ENCODE measurements at regions not wholly inside any gene's neighbourhood (a gene's known extent, or its start where the extent isn't known, plus 50 kb on each side); places are given as distances from the start of the nearest gene placed in this dataset.

DNA sequence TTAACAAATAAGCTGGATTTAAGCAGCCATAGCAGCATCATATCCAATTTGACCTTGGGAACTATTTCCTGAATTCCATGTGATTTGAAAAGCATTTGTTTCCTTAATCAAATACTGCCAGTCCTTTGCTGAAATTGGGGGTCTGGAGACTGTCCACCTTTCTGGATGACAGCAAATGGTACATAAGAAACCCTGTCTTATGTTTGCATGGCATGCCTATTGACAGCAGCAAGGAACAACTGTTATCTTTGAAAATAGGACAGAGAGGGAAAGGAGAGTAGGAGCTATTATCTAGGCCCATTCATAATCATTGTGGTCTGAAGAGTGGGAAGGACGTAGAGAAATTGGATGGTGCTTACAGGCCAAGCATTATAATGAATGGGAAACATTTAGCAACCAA is 129.2 kb upstream of the CTNNA2 start:
- no peak overlapping the region for H3K4me3 Mint-ChIP-seq
- no peak overlapping the region for H3K27ac Mint-ChIP-seq (ENCODE audit: unreplicated experiment)
- H3K36me3 Mint-ChIP-seq (ENCODE audit: low read depth), result no peaks in the 10 kb centered on the region
- DNase-seq (ENCODE audit: low read depth, low spot score), result no peak
- no peaks in the 10 kb centered on the region for H3K9me3 Mint-ChIP-seq
- no peaks in the 10 kb centered on the region for H3K4me1 Mint-ChIP-seq
- H3K27me3 Mint-ChIP-seq (ENCODE audit: low read depth), result no peaks in the 10 kb centered on the region
- TF ChIP-seq, protein P1, sequence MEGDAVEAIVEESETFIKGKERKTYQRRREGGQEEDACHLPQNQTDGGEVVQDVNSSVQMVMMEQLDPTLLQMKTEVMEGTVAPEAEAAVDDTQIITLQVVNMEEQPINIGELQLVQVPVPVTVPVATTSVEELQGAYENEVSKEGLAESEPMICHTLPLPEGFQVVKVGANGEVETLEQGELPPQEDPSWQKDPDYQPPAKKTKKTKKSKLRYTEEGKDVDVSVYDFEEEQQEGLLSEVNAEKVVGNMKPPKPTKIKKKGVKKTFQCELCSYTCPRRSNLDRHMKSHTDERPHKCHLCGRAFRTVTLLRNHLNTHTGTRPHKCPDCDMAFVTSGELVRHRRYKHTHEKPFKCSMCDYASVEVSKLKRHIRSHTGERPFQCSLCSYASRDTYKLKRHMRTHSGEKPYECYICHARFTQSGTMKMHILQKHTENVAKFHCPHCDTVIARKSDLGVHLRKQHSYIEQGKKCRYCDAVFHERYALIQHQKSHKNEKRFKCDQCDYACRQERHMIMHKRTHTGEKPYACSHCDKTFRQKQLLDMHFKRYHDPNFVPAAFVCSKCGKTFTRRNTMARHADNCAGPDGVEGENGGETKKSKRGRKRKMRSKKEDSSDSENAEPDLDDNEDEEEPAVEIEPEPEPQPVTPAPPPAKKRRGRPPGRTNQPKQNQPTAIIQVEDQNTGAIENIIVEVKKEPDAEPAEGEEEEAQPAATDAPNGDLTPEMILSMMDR (conservative IDR thresholded peaks at IDR 0.05), result no peak

GRCh38 chr2:79375817-79376216 is 137.0 kb upstream of the CTNNA2 start:
- Mint-ChIP-seq H3K36me3 (ENCODE audit: low read depth) (no peaks in the 10 kb centered on the region), H3K4me1 (peaks cover 5% of the 10 kb centered on the region), H3K27ac (ENCODE audit: unreplicated experiment) (no peak overlapping the region), H3K4me3 (no peak overlapping the region), H3K9me3 (peaks cover 3% of the 10 kb centered on the region), H3K27me3 (ENCODE audit: low read depth) (peaks cover 2% of the 10 kb centered on the region)
- DNase-seq (ENCODE audit: low read depth, low spot score), result no peak
- TF ChIP-seq, protein P1 (conservative IDR thresholded peaks at IDR 0.05), result no peak

GRCh38 chr2:79373358-79374130 is 139.3 kb upstream of the CTNNA2 start:
- H3K4me1 Mint-ChIP-seq, result peaks cover 5% of the 10 kb centered on the region
- H3K4me3 Mint-ChIP-seq, result no peak overlapping the region
- TF ChIP-seq, protein P1 (conservative IDR thresholded peaks at IDR 0.05), result no peak
- DNase-seq (ENCODE audit: low read depth, low spot score), result no peak
- H3K27ac Mint-ChIP-seq (ENCODE audit: unreplicated experiment), result no peak overlapping the region
- H3K27me3 Mint-ChIP-seq (ENCODE audit: low read depth), result peaks cover 5% of the 10 kb centered on the region
- no peaks in the 10 kb centered on the region for H3K36me3 Mint-ChIP-seq (ENCODE audit: low read depth)
- peaks cover 3% of the 10 kb centered on the region for H3K9me3 Mint-ChIP-seq

DNA sequence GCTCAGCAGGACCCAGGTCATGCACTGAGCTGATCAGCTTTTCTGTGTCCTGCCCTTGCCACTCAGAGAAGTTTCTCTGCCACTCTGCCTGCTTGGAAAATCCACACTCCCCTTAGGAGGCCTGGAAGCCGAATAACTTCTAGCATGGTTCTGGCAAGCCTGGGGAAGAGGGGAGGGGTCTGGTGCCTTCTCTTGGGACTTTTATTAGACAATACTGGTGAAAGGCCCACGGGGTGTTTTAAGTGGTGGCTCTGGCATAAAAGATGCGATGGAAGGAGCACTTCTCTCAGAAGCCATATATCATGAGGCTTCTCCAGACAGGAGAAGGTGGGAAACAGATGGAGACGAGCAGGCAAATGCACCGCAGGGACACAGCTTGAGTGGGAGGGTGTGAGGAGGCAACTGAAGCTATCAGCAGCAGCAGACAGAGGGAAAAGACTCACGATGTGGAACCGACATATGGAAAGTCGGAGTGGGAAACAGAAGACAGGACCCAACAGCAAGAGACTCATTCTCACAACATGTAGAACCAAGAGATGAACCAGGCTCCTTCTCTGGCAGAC is 141.8 kb upstream of the CTNNA2 start:
- TF ChIP-seq, protein P1 (conservative IDR thresholded peaks at IDR 0.05), result no peak
- peaks cover 5% of the 10 kb centered on the region for H3K4me1 Mint-ChIP-seq
- no peaks in the 10 kb centered on the region for H3K36me3 Mint-ChIP-seq (ENCODE audit: low read depth)
- peak overlapping the region; percentile 60 for H3K27ac Mint-ChIP-seq (ENCODE audit: unreplicated experiment)
- peaks cover 3% of the 10 kb centered on the region for H3K9me3 Mint-ChIP-seq
- H3K27me3 Mint-ChIP-seq (ENCODE audit: low read depth), result peaks cover 8% of the 10 kb centered on the region
- no peak overlapping the region for H3K4me3 Mint-ChIP-seq
- DNase-seq (ENCODE audit: low read depth, low spot score), result no peak

DNA sequence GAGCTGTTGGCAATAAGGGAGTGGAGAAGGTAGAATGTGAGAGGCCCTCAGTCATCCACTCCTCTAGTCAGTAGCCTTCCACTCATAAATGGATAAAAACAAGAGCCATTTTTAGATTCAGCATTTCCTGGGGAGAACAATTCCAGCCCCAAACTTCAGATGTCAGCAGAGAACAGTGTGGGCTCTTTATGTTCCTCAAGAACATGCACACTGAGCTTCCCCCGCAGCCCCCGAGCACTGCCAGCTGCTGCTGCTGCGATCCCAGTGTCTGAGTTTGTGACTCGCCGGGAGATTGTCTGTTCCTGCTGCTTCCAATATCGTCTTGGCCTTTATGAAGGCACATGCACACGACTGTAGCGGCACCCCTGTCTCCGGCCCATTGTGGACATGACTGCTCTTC is 143.7 kb upstream of the CTNNA2 start:
- H3K27me3 Mint-ChIP-seq (ENCODE audit: low read depth), result peaks cover 8% of the 10 kb centered on the region
- H3K36me3 Mint-ChIP-seq (ENCODE audit: low read depth), result no peaks in the 10 kb centered on the region
- peaks cover 5% of the 10 kb centered on the region for H3K4me1 Mint-ChIP-seq
- DNase-seq (ENCODE audit: low read depth, low spot score), result no peak
- TF ChIP-seq, protein P1 (conservative IDR thresholded peaks at IDR 0.05), result no peak
- H3K9me3 Mint-ChIP-seq, result no peaks in the 10 kb centered on the region
- no peak overlapping the region for H3K27ac Mint-ChIP-seq (ENCODE audit: unreplicated experiment)
- H3K4me3 Mint-ChIP-seq, result no peak overlapping the region

All from neural crest cell (in vitro differentiated cells).